Muscle of leg (tissue), 3 donors: ENCODE measurements at regions not wholly inside any gene's neighbourhood (a gene's known extent, or its start where the extent isn't known, plus 50 kb on each side); places are given as distances from the start of the nearest gene placed in this dataset.

Experiments
- DNase-seq: peaks from one replicate; pipeline ENCODE4 v3.0.0; 2013
- H3K27ac ChIP-seq: one replicate; pipeline ENCODE4 v1.5.1; 2013; ENCODE audit warnings: mild to moderate bottlenecking, low read length, control low read depth
- H3K27me3 ChIP-seq: one replicate; pipeline ENCODE4 v1.6.1; 2013; ENCODE audit warnings: low read length; ENCODE audit not compliant: control insufficient read depth, insufficient read depth
- H3K36me3 ChIP-seq: one replicate; pipeline ENCODE4 v1.6.1; 2013; ENCODE audit warnings: low read length; ENCODE audit not compliant: control insufficient read depth, insufficient read depth
- H3K4me1 ChIP-seq: one replicate; pipeline ENCODE4 v1.6.1; 2013; ENCODE audit warnings: low read length; ENCODE audit not compliant: control insufficient read depth, insufficient read depth
- H3K4me3 ChIP-seq: one replicate; pipeline ENCODE4 v1.5.1; 2013; ENCODE audit warnings: low read length, control low read depth
- H3K9me3 ChIP-seq: replicated peaks from 2 replicates; pipeline ENCODE4 v1.6.1; 2013; ENCODE audit warnings: low read depth, low read length; ENCODE audit not compliant: control insufficient read depth
- WGBS: methylation state at CpG from one replicate; pipeline ENCODE4 v1.1.5; 2013; ENCODE audit warnings: missing lambda C conversion rate; ENCODE audit not compliant: insufficient coverage; 5-methylcytosine and 5-hydroxymethylcytosine counted together

GRCh38 chr1:194512345-194512744, 1325.9 kb upstream of the B3GALT2 start:
- no peaks in the 10 kb centered on the region for H3K27me3 ChIP-seq
- no peak overlapping the region for H3K4me3 ChIP-seq
- H3K36me3 ChIP-seq: no peaks in the 10 kb centered on the region
- no peak for DNase-seq
- peaks cover 7% of the 10 kb centered on the region for H3K9me3 ChIP-seq
- 67% methylated on average over 1 of the region's 2 CpGs for WGBS
- H3K4me1 ChIP-seq: no peaks in the 10 kb centered on the region
- no peak overlapping the region for H3K27ac ChIP-seq

- no peak for DNase-seq
- Histone ChIP-seq H3K27me3 (no peaks in the 10 kb centered on the region), H3K9me3 (no peaks in the 10 kb centered on the region), H3K4me1 (no peaks in the 10 kb centered on the region), H3K4me3 (no peak overlapping the region), H3K27ac (no peak overlapping the region), H3K36me3 (no peaks in the 10 kb centered on the region)
- WGBS: no CpG with 5 or more reads among the region's 2 CpGs
Observed at GRCh38 chr1:194503209-194503608, 1316.8 kb upstream of the B3GALT2 start.

DNA sequence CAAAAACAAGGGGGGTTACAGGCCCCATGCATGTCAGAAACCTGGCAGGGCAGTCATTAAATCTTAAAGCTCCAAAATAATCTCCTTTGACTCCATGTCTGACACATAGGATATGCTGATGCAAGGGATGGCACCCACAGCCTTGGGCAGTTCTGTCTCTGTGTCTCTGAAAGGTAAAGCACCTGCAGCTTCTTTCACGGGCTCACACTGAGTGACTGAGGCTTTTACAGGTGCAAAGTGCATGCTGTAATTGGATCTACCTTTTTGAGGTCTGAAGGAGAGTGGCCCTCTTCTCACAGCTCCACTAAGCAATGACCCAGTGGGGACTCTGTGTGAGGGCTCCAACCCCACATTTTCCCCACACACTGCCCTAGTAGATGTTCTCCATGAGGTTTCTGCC, 1309.0 kb upstream of the B3GALT2 start:
- Histone ChIP-seq H3K4me1 (no peaks in the 10 kb centered on the region), H3K27me3 (no peaks in the 10 kb centered on the region), H3K4me3 (no peak overlapping the region), H3K9me3 (peaks cover 4% of the 10 kb centered on the region), H3K36me3 (no peaks in the 10 kb centered on the region), H3K27ac (no peak overlapping the region)
- DNase-seq: no peak
- 100% methylated on average over 1 of the region's 1 CpG for WGBS

DNA sequence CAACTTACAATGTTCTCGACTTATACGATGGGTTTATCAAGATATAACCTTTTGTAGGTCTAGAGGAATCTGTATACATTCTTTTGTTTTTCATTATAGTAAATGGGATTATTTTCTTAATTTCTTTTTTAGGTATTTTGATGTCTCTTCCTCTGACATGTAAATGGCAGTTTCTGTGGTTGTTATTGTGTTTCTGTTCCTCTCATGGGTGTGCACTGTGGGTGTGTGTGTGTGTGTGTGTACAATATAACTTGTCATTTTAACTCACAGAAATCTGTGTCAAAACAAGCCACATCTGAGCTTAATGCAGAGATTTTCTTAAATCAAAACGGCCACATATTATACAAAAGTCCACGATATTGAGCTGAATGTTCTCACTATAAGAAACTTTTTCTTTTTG, 1300.8 kb upstream of the B3GALT2 start:
- DNase-seq: no peak
- H3K9me3 ChIP-seq: no peaks in the 10 kb centered on the region
- no peaks in the 10 kb centered on the region for H3K27me3 ChIP-seq
- WGBS: no CpG with 5 or more reads among the region's 4 CpGs
- H3K4me3 ChIP-seq: no peak overlapping the region
- H3K27ac ChIP-seq: no peak overlapping the region
- H3K36me3 ChIP-seq: no peaks in the 10 kb centered on the region
- no peaks in the 10 kb centered on the region for H3K4me1 ChIP-seq

GRCh38 chr1:194485432-194485831, 1299.0 kb upstream of the B3GALT2 start:
- no peaks in the 10 kb centered on the region for H3K27me3 ChIP-seq
- DNase-seq: no peak
- no peaks in the 10 kb centered on the region for H3K9me3 ChIP-seq
- H3K27ac ChIP-seq: no peak overlapping the region
- no peaks in the 10 kb centered on the region for H3K36me3 ChIP-seq
- H3K4me3 ChIP-seq: no peak overlapping the region
- H3K4me1 ChIP-seq: no peaks in the 10 kb centered on the region

- Histone ChIP-seq H3K27me3 (no peaks in the 10 kb centered on the region), H3K36me3 (no peaks in the 10 kb centered on the region), H3K4me1 (no peaks in the 10 kb centered on the region), H3K27ac (no peak overlapping the region), H3K9me3 (no peaks in the 10 kb centered on the region), H3K4me3 (no peak overlapping the region)
- no CpG with 5 or more reads among the region's 1 CpG for WGBS
- peak; percentile 4 for DNase-seq
Observed at GRCh38 chr1:194478731-194479130, 1292.3 kb upstream of the B3GALT2 start.

DNA sequence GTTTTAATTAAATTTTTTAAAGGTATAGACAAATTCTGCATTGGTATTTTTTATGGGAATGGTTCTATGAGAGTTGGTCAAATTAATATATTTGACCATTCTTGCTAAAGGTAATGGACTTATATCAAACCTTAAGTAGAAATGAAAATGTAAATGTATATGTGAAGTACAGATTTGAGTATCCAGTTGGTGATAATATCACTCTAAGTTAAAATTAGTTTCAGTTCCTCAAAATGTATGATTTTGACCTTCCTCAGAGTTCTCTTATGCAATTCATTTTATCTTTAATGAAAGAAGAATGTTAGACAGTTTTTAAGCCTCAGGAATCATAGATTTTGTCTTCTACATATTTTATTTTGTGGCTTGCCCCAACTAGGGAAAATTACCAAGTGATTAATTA, 1291.5 kb upstream of the B3GALT2 start:
- Histone ChIP-seq H3K27ac (no peak overlapping the region), H3K9me3 (no peaks in the 10 kb centered on the region), H3K4me1 (no peaks in the 10 kb centered on the region), H3K27me3 (no peaks in the 10 kb centered on the region), H3K4me3 (no peak overlapping the region), H3K36me3 (no peaks in the 10 kb centered on the region)
- DNase-seq: no peak

DNA sequence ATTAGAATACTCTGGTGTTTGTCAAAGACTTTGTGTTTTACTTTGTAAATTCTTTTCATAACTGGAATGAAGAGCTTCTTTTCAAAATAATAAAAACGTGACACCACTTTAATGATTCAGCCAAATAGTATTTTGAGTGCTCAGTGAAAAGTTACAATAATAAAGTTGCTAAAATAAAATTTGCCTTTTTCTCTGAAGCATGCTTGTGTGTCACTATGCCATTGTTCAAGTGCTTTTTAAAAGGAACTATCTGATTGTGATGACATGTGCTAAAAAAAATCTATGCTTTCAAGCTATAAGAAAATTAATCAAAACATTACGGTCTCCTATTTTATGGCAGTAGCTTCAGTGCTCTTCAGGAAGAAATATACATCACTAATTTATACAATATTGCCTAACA, 1290.5 kb upstream of the B3GALT2 start:
- Histone ChIP-seq H3K36me3 (no peaks in the 10 kb centered on the region), H3K4me1 (no peaks in the 10 kb centered on the region), H3K9me3 (no peaks in the 10 kb centered on the region), H3K27ac (no peak overlapping the region), H3K4me3 (no peak overlapping the region), H3K27me3 (no peaks in the 10 kb centered on the region)
- WGBS: no CpG with 5 or more reads among the region's 2 CpGs
- peak; percentile 1 for DNase-seq

- no peak for DNase-seq
- 100% methylated on average over 1 of the region's 2 CpGs for WGBS
- no peaks in the 10 kb centered on the region for H3K36me3 ChIP-seq
- H3K9me3 ChIP-seq: no peaks in the 10 kb centered on the region
- H3K27ac ChIP-seq: no peak overlapping the region
- no peaks in the 10 kb centered on the region for H3K4me1 ChIP-seq
- no peak overlapping the region for H3K4me3 ChIP-seq
- H3K27me3 ChIP-seq: no peaks in the 10 kb centered on the region
Observed at GRCh38 chr1:194476351-194476750, 1289.9 kb upstream of the B3GALT2 start.

DNA sequence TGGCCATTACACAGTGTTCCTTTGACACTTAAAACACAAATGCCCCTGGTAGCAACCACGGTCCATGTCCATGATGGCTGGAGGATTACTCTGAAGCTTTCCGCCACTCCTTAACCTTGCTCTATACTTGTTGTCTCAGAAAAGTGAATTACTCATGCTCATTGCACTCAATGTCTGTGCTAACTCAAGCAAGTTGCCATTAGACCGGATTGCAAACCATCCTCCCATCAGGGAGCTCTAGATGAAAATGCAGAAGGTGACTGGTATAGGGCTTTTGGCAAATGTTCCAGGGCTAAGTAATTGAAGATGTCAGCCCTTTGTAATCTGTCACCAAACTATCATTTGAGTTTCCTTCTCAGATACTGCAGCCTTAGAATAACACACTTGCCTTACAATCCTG, 1288.3 kb upstream of the B3GALT2 start:
- H3K4me3 ChIP-seq: no peak overlapping the region
- no peaks in the 10 kb centered on the region for H3K4me1 ChIP-seq
- no peak for DNase-seq
- H3K27me3 ChIP-seq: no peaks in the 10 kb centered on the region
- no peaks in the 10 kb centered on the region for H3K36me3 ChIP-seq
- H3K9me3 ChIP-seq: no peaks in the 10 kb centered on the region
- H3K27ac ChIP-seq: no peak overlapping the region
- WGBS: 95% methylated on average over 2 of the region's 3 CpGs

- DNase-seq: no peak
- Histone ChIP-seq H3K36me3 (no peaks in the 10 kb centered on the region), H3K4me1 (no peaks in the 10 kb centered on the region), H3K27me3 (no peaks in the 10 kb centered on the region), H3K4me3 (no peak overlapping the region), H3K9me3 (no peaks in the 10 kb centered on the region), H3K27ac (no peak overlapping the region)
- WGBS: no CpG with 5 or more reads among the region's 2 CpGs
Observed at GRCh38 chr1:194473766-194474165, 1287.4 kb upstream of the B3GALT2 start.
